HCT116 (cell line): ENCODE measurements at regions not wholly inside any gene's neighbourhood (a gene's known extent, or its start where the extent isn't known, plus 50 kb on each side); places are given as distances from the start of the nearest gene placed in this dataset.

Experiments
- ATAC-seq: fragments of 200-7000 bp; cut with Tn5 transposase; 2 replicates; pipeline ENCODE4 v1.9.1; 2020; ENCODE audit warnings: mild to moderate bottlenecking, moderate library complexity
- BruUV-seq: library from RNA; stranded (reverse); fragments of 400-500 nt; replicated peaks from 2 replicates; lab custom pipeline; 2021; lab: Mats Ljungman, UMichigan
- CTCF ChIA-PET: fragments of 300-600 bp; sonication (Branson Sonifier 250); formaldehyde crosslinking; loops from one replicate; lab custom pipeline; 2021; ENCODE audit warnings: antibody characterized with exemption; lab: Charles Lee
- POLR2A ChIA-PET: fragments of 300-600, 350-600 bp; sonication (Branson Sonifier 250); formaldehyde crosslinking; loops from one replicate; lab custom pipeline; 2021; ENCODE audit warnings: antibody characterized with exemption; lab: Charles Lee
- RAD21 ChIA-PET, 2 experiments: fragments of 300-600 bp; sonication (Branson Sonifier 250); formaldehyde crosslinking; loops; one replicate each; lab custom pipeline; 2023; ENCODE audit warnings: low total read pairs in 2 of 2; ENCODE audit not compliant: uncharacterized antibody in 2 of 2, unreplicated experiment in 2 of 2, low non-redundant PET in 1 of 2; lab: Charles Lee
- DNase-seq: peaks from one replicate; pipeline ENCODE4 v3.0.0-alpha.2; 2010; ENCODE audit warnings: low read depth, low spot score
- H2AFZ ChIP-seq: fragments of 200-600 bp; shearing (Covaris generic), sonication (generic); 2 replicates; pipeline ENCODE4 v1.6.1; 2017; ENCODE audit warnings: low read depth, mixed run types, mixed read lengths, antibody characterized with exemption, low read length; ENCODE audit not compliant: poor library complexity, severe bottlenecking
- H3K27ac ChIP-seq: 2 replicates; pipeline ENCODE4 v1.5.1; 2012; ENCODE audit warnings: low read depth, low read length
- H3K27me3 ChIP-seq: fragments of 200-600 bp; sonication (generic); 2 replicates; pipeline ENCODE4 v1.6.1; 2016; ENCODE audit warnings: mixed run types, low read length, mixed read lengths; ENCODE audit not compliant: insufficient read depth
- H3K36me3 ChIP-seq, 2 experiments: fragments of 200-500 bp in 1 of 2; fragments of 200-600 bp in 1 of 2; sonication (Bioruptor generic) in 1 of 2; sonication (generic) in 1 of 2; 2 replicates each; pipeline versions ENCODE4 v1.5.1 to v1.6.1; 2014 to 2016; ENCODE audit warnings: low read length in 2 of 2, inconsistent platforms in 1 of 2, mixed read lengths in 1 of 2, mixed run types in 1 of 2; ENCODE audit not compliant: insufficient read depth in 2 of 2, control insufficient read depth in 1 of 2
- H3K4me1 ChIP-seq, 2 experiments: fragments of 200-600 bp in 1 of 2; sonication (generic) in 1 of 2; 2 replicates each; pipeline versions ENCODE4 v1.5.1 to v1.6.1; 2012 to 2017; ENCODE audit warnings: low read length in 2 of 2, inconsistent platforms in 1 of 2, mild to moderate bottlenecking in 1 of 2, mixed read lengths in 1 of 2, mixed run types in 1 of 2, moderate library complexity in 1 of 2; ENCODE audit not compliant: insufficient read depth in 2 of 2, control insufficient read depth in 1 of 2
- H3K4me2 ChIP-seq: fragments of 200-600 bp; sonication (generic); 2 replicates; pipeline ENCODE4 v1.6.1; 2017; ENCODE audit warnings: mixed run types, low read length, mixed read lengths
- H3K4me3 ChIP-seq, 2 experiments: fragments of 200-600 bp in 1 of 2; sonication (generic) in 1 of 2; replicated peaks in 1 of 2; 2 replicates each; pipeline ENCODE4 v1.5.1; 2011 to 2016; ENCODE audit warnings: low read length in 2 of 2, control low read depth in 1 of 2, low read depth in 1 of 2, mild to moderate bottlenecking in 1 of 2, mixed read lengths in 1 of 2, mixed run types in 1 of 2
- H3K79me2 ChIP-seq: fragments of 200-600 bp; sonication (generic); 2 replicates; pipeline ENCODE4 v1.6.1; 2017; ENCODE audit warnings: mild to moderate bottlenecking, mixed run types, low read length, moderate library complexity, mixed read lengths; ENCODE audit not compliant: insufficient read depth
- H3K9ac ChIP-seq: fragments of 200-600 bp; sonication (generic); 2 replicates; pipeline ENCODE4 v1.6.1; 2016; ENCODE audit warnings: low read length, mixed read lengths
- H3K9me2 ChIP-seq: fragments of 200-600 bp; sonication (generic), shearing (Covaris generic); 2 replicates; pipeline ENCODE4 v1.6.1; 2017; ENCODE audit warnings: mixed run types, mild to moderate bottlenecking, moderate library complexity; ENCODE audit not compliant: insufficient read depth
- H3K9me3 ChIP-seq, 2 experiments: fragments of 200-500 bp in 1 of 2; fragments of 200-600 bp in 1 of 2; sonication (Bioruptor generic) in 1 of 2; sonication (generic) in 1 of 2; 2 replicates each; pipeline ENCODE4 v1.6.1; 2014 to 2017; ENCODE audit warnings: low read length in 2 of 2, mixed read lengths in 2 of 2, inconsistent platforms in 1 of 2, low read depth in 1 of 2, mild to moderate bottlenecking in 1 of 2, mixed run types in 1 of 2, moderate library complexity in 1 of 2; ENCODE audit not compliant: control insufficient read depth in 1 of 2, insufficient read depth in 1 of 2
- H4K20me1 ChIP-seq: fragments of 200-600 bp; sonication (generic), shearing (Covaris generic); 2 replicates; pipeline ENCODE4 v1.6.1; 2017; ENCODE audit warnings: mixed run types, mild to moderate bottlenecking, moderate library complexity; ENCODE audit not compliant: insufficient read depth
- ATF3 ChIP-seq: IDR thresholded peaks from 2 replicates; pipeline ENCODE4 v1.6.1; 2012
- CBX3 ChIP-seq: IDR thresholded peaks from 2 replicates; pipeline ENCODE4 v1.6.1; 2012; ENCODE audit warnings: low read depth
- EGR1 ChIP-seq: IDR thresholded peaks from 2 replicates; pipeline ENCODE4 v1.6.1; 2012; ENCODE audit warnings: low read depth
- ELF1 ChIP-seq: IDR thresholded peaks from 2 replicates; pipeline ENCODE4 v1.6.1; 2012; ENCODE audit warnings: low read depth, borderline replicate concordance
- EZH2 ChIP-seq: fragments of 200-600 bp; sonication (generic); IDR thresholded peaks from 2 replicates; pipeline ENCODE4 v1.6.1; 2017; ENCODE audit warnings: antibody characterized with exemption, mixed run types
- FOSL1 ChIP-seq: IDR thresholded peaks from 2 replicates; pipeline ENCODE4 v1.6.1; 2012; ENCODE audit warnings: low read depth
- JUND ChIP-seq: IDR thresholded peaks from 2 replicates; pipeline ENCODE4 v1.6.1; 2012
- MAX ChIP-seq: IDR thresholded peaks from 2 replicates; pipeline ENCODE4 v1.6.1; 2012
- POLR2A ChIP-seq: IDR thresholded peaks from 2 replicates; pipeline ENCODE4 v1.7.0; 2011; ENCODE audit warnings: borderline replicate concordance; ENCODE audit not compliant: insufficient read depth, insufficient read length; ENCODE audit errors: extremely low read depth
- POLR2AphosphoS5 ChIP-seq: IDR thresholded peaks from 2 replicates; pipeline ENCODE4 v1.6.1; 2011; ENCODE audit warnings: mild to moderate bottlenecking, low read depth, low read length, moderate library complexity
- RAD21 ChIP-seq: IDR thresholded peaks from 2 replicates; pipeline ENCODE4 v1.6.1; 2012; ENCODE audit warnings: low read depth, mild to moderate bottlenecking
- REST ChIP-seq: IDR thresholded peaks from 2 replicates; pipeline ENCODE4 v1.6.1; 2012; ENCODE audit warnings: low read depth
- SP1 ChIP-seq: IDR thresholded peaks from 2 replicates; pipeline ENCODE4 v1.6.1; 2012; ENCODE audit warnings: low read depth
- SRF ChIP-seq: IDR thresholded peaks from 2 replicates; pipeline ENCODE4 v1.6.1; 2012; ENCODE audit warnings: low read depth
- TCF7L2 ChIP-seq: IDR thresholded peaks from 2 replicates; pipeline ENCODE4 v1.7.0; 2011; ENCODE audit warnings: borderline replicate concordance, inconsistent platforms; ENCODE audit not compliant: insufficient read depth, insufficient read length; ENCODE audit errors: extremely low read depth
- YY1 ChIP-seq: IDR thresholded peaks from 2 replicates; pipeline ENCODE4 v1.6.1; 2011; ENCODE audit warnings: low read length, low read depth, moderate library complexity, mild to moderate bottlenecking; ENCODE audit not compliant: insufficient replicate concordance; ENCODE audit errors: extremely low read depth
- ZBTB33 ChIP-seq: IDR thresholded peaks from 2 replicates; pipeline ENCODE4 v1.6.1; 2011; ENCODE audit warnings: mild to moderate bottlenecking, low read length, moderate library complexity; ENCODE audit not compliant: insufficient replicate concordance; ENCODE audit errors: extremely low read depth
- ZNF274 ChIP-seq: fragments of 200-500 bp; sonication (Bioruptor generic); IDR thresholded peaks from 2 replicates; pipeline ENCODE4 v1.6.1; 2014; ENCODE audit warnings: mild to moderate bottlenecking, low read depth, low read length, inconsistent platforms
- intact Hi-C: fragments of 100-400 bp; cut with micrococcal nuclease; formaldehyde crosslinking; loops from 2 replicates; pipeline ENCODE4 v1.10.0; 2022

GRCh38 chr16:85443116-85443515, 170.0 kb upstream of the GSE1 start:
- no peak overlapping the region for H3K9ac ChIP-seq
- no TSS peak for BruUV-seq
- no peaks in the 10 kb centered on the region for H3K36me3 ChIP-seq
- intact Hi-C loops = no loop called here
- no peak overlapping the region for H3K4me2 ChIP-seq
- ATAC-seq = no peak
- H3K9me3 ChIP-seq = no peaks in the 10 kb centered on the region
- no peak for DNase-seq
- no peaks in the 10 kb centered on the region for H3K9me2 ChIP-seq
- ChIA-PET POLR2A (no interaction called here), RAD21 (no interaction called here), CTCF (interaction anchor here (1.3 kb wide), 1 partner anchor 27 kb away, joined by 5 read pairs; no protein-coding TSS in a partner anchor)
- no peak overlapping the region for H2AFZ ChIP-seq
- H3K4me1 ChIP-seq = no peaks in the 10 kb centered on the region
- H4K20me1 ChIP-seq = no peaks in the 10 kb centered on the region
- H3K27me3 ChIP-seq = no peaks in the 10 kb centered on the region
- no peaks in the 10 kb centered on the region for H3K79me2 ChIP-seq
- TF ChIP-seq ATF3 (no peak), TCF7L2 (no peak), POLR2AphosphoS5 (no peak), FOSL1 (no peak), JUND (no peak), YY1 (no peak), ZBTB33 (no peak), REST (no peak), EZH2 (no peak), POLR2A (no peak), ELF1 (no peak), ZNF274 (no peak), EGR1 (no peak), SP1 (no peak), CBX3 (no peak), MAX (no peak), SRF (no peak), RAD21 (no peak)
- no peak overlapping the region for H3K27ac ChIP-seq
- no peak overlapping the region for H3K4me3 ChIP-seq
